ENCODE measurements at regions not wholly inside any gene's neighbourhood (a gene's known extent, or its start where the extent isn't known, plus 50 kb on each side); places are given as distances from the start of the nearest gene placed in this dataset.

DNA sequence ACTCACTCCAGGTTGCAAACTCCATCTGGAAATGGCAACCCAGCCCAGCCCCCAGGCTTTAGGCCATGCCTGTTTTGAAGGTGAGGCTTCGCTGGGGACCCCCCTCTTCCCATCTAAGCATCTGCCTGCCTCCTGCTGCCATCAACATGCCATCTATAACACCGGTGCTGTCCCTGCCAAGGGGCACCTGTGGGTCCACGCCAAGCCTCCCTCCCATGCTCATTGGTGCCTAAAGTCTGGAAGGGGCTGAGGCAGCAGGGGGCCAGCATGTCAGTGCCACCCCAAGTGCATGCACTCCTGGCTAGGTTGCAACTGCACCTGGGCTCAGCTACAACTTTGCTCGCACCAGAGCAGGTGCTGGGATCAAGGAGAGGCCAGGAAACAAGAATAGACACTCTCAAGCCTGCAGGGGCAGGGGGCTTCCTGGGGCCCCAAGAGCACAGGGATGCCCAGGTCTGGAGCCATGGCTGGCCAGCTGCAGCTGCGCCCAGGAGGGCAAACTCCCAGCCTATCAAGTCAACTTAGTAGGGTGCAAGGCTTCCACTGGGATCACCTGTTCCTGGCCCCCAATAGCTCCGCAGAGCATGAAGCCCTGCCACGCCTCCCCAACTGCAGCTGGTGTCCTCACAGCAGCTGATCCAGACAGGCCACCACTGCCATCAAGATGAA lies 151.3 kb upstream of the HSF2 start:
- Histone ChIP-seq H3K27ac (no peak overlapping the region), H3K4me3 (no peak overlapping the region), H3K36me3 (no peaks in the 10 kb centered on the region), H3K27me3 (no peaks in the 10 kb centered on the region), H3K4me1 (no peaks in the 10 kb centered on the region), H3K9me3 (peaks cover 0 to 44% of the 10 kb centered on the region in 2 donors)
- ATAC-seq, result no peak
- intact Hi-C loops (cut with DNase I), result no loop called here
- peak in 1 of 4 donors; percentile 55 for DNase-seq
- TF ChIP-seq CTCF (IDR thresholded peaks at IDR 0.05), result no peak

DNA sequence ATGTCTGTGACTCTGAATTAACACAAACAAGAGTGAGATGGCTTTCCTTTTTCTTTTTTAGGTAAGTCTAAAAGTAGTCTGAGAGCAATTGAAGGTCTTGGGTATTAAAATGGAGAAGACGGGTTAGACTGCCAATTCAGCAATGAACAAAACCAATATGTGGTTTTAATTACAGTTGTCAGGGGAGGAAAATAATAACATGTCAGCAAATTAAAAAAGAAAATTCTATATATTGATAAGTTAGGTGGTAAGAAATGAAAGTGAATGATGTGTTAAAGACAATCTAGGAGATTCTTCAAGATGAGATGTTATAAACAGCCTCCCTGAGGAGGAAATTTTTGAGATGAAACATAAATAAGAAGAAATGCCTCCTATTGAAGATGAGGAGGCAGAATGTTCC lies 150.6 kb upstream of the HSF2 start:
- intact Hi-C loops (cut with DNase I), result no loop called here
- TF ChIP-seq CTCF (IDR thresholded peaks at IDR 0.05), result no peak
- Histone ChIP-seq H3K4me1 (no peaks in the 10 kb centered on the region), H3K27me3 (no peaks in the 10 kb centered on the region), H3K36me3 (no peaks in the 10 kb centered on the region), H3K27ac (no peak overlapping the region), H3K4me3 (no peak overlapping the region), H3K9me3 (peaks cover 0 to 38% of the 10 kb centered on the region in 2 donors)
- DNase-seq, result no peak
- ATAC-seq, result no peak

- Histone ChIP-seq H3K36me3 (no peaks in the 10 kb centered on the region), H3K4me1 (no peaks in the 10 kb centered on the region), H3K27me3 (no peaks in the 10 kb centered on the region), H3K9me3 (no peaks in the 10 kb centered on the region), H3K4me3 (no peak overlapping the region), H3K27ac (no peak overlapping the region)
- DNase-seq (no peak), ATAC-seq (no peak)
- intact Hi-C loops (cut with DNase I), result no loop called here
- no peak for TF ChIP-seq CTCF (IDR thresholded peaks at IDR 0.05)
Measured at GRCh38 chr6:122258839-122259238, 140.6 kb upstream of the HSF2 start.

- no peaks in the 10 kb centered on the region for H3K27me3 ChIP-seq
- no peak overlapping the region for H3K27ac ChIP-seq
- peaks cover 0 to 8% of the 10 kb centered on the region in 2 donors for H3K9me3 ChIP-seq
- DNase-seq (no peak), ATAC-seq (no peak)
- no peaks in the 10 kb centered on the region for H3K36me3 ChIP-seq
- TF ChIP-seq CTCF (IDR thresholded peaks at IDR 0.05), result no peak
- no peaks in the 10 kb centered on the region for H3K4me1 ChIP-seq
- intact Hi-C loops (cut with DNase I), result no loop called here
- no peak overlapping the region for H3K4me3 ChIP-seq
Measured at GRCh38 chr6:122264557-122264956, 134.9 kb upstream of the HSF2 start.

DNA sequence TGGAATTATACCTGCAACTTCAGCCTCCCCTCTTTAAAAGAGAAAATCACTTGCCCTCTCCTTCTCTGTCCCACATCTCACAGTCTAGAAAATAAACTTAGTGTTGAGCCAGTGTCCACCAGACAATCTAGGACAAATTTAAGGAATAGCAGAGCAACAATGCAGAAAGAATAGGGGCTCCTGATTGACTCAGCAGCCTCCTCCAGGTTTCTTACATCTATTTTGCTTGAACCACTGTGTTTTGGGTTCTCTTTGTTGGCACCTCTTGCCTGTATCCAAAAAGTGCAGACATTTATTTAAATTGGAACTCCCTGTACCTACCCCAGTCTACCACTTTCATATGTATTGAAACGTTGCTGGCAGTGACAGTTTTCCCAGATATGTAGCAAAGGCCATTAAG lies 133.7 kb upstream of the HSF2 start:
- Histone ChIP-seq H3K4me1 (no peaks in the 10 kb centered on the region), H3K27me3 (no peaks in the 10 kb centered on the region), H3K27ac (no peak overlapping the region), H3K9me3 (peaks cover 0 to 12% of the 10 kb centered on the region in 2 donors), H3K4me3 (no peak overlapping the region), H3K36me3 (no peaks in the 10 kb centered on the region)
- ATAC-seq (no peak), DNase-seq (no peak)
- intact Hi-C loops (cut with DNase I), result no loop called here
- TF ChIP-seq CTCF (IDR thresholded peaks at IDR 0.05), result no peak

Measured in left lung (tissue), 4 donors.